OCI-LY7 (cell line): ENCODE measurements at regions not wholly inside any gene's neighbourhood (a gene's known extent, or its start where the extent isn't known, plus 50 kb on each side); places are given as distances from the start of the nearest gene placed in this dataset.

Experiments
- CTCF ChIP-seq: fragments of 200-600 bp; sonication (generic); conservative IDR thresholded peaks from 2 replicates; pipeline ENCODE4 v1.5.1; 2014; ENCODE audit warnings: mild to moderate bottlenecking, antibody characterized with exemption, low read length, moderate library complexity, mixed read lengths
- EZH2phosphoT487 ChIP-seq: fragments of 200-600 bp; sonication (generic); IDR thresholded peaks from 2 replicates; pipeline ENCODE4 v1.6.1; 2018; ENCODE audit warnings: low read depth, borderline replicate concordance, mild to moderate bottlenecking, mixed run types, antibody characterized with exemption, low read length, moderate library complexity, mixed read lengths

- TF ChIP-seq CTCF = no peak
- TF ChIP-seq EZH2phosphoT487 = no peak
Observed at GRCh38 chr6:836276-836853, 143.4 kb upstream of the EXOC2 start.
